ENCODE measurements at regions not wholly inside any gene's neighbourhood (a gene's known extent, or its start where the extent isn't known, plus 50 kb on each side); places are given as distances from the start of the nearest gene placed in this dataset.

- TF ChIP-seq REST (IDR thresholded peaks at IDR 0.05; ENCODE audit: unreplicated experiment) (no peak), ZNF331 (CRISPR knock-in tag; IDR thresholded peaks at IDR 0.05; ENCODE audit: low read depth) (no peak)
Observed at GRCh38 chr13:23518231-23518630, 52.0 kb upstream of the TNFRSF19 start (continued).

Measured in GM23338 (cell line).